NB4 (cell line): ENCODE measurements at regions not wholly inside any gene's neighbourhood (a gene's known extent, or its start where the extent isn't known, plus 50 kb on each side); places are given as distances from the start of the nearest gene placed in this dataset.

Experiments used
- DNase-seq: peaks from one replicate; pipeline ENCODE4 v3.0.0; 2010; ENCODE audit warnings: low read depth
- H3K4me3 ChIP-seq: one replicate; pipeline ENCODE4 v1.5.1; 2011; ENCODE audit warnings: mild to moderate bottlenecking, low read depth, low read length, moderate library complexity
- CTCF ChIP-seq: IDR thresholded peaks from one replicate; pipeline ENCODE4 v1.5.1; 2012; ENCODE audit warnings: low read depth, low read length
- MYC ChIP-seq: IDR thresholded peaks from 2 replicates; pipeline ENCODE4 v1.6.1; 2011; ENCODE audit warnings: low read depth, low read length
- POLR2A ChIP-seq: IDR thresholded peaks from 2 replicates; pipeline ENCODE4 v1.6.1; 2011; ENCODE audit warnings: mild to moderate bottlenecking; ENCODE audit not compliant: insufficient read length; ENCODE audit errors: extremely low read depth
- TF ChIP-seq, protein P1 (sequence below): IDR thresholded peaks from 2 replicates; pipeline ENCODE4 v1.6.1; 2011; ENCODE audit warnings: low read depth, low read length

- no peak for DNase-seq
- H3K4me3 ChIP-seq: no peak overlapping the region
- TF ChIP-seq MYC (no peak), CTCF (no peak), POLR2A (no peak)
- TF ChIP-seq, protein P1, sequence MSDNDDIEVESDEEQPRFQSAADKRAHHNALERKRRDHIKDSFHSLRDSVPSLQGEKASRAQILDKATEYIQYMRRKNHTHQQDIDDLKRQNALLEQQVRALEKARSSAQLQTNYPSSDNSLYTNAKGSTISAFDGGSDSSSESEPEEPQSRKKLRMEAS: no peak
Observed at GRCh38 chr13:60970736-60971135, 444.9 kb downstream of the PCDH20 start.

DNA sequence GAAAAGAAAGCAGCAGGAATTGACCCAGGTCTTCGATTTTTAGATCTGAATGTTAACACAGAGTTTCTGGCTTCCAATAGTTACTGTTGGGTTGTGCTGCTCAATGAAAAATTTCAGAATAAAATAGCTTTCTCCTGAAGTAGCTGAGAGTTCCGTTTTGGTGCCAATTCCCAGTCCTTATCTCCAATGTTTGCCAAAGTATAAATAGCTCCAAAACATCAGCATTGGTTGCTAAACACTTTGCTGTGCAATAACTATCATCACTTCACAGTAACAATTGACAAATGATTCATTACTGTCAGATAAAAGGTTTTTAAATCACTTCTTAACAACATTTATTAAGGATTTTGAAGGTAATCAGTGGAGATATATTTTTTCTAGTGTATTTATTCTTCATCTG lies 446.0 kb downstream of the PCDH20 start:
- TF ChIP-seq MYC (no peak), POLR2A (no peak), CTCF (no peak)
- TF ChIP-seq, protein P1: no peak
- DNase-seq: no peak
- H3K4me3 ChIP-seq: no peak overlapping the region

- TF ChIP-seq, protein P1: no peak
- TF ChIP-seq CTCF: no peak
- no peak for TF ChIP-seq POLR2A
- no peak for TF ChIP-seq MYC
- H3K4me3 ChIP-seq: no peak overlapping the region
- no peak for DNase-seq
Observed at GRCh38 chr13:60959427-60959826, 456.2 kb downstream of the PCDH20 start.

DNA sequence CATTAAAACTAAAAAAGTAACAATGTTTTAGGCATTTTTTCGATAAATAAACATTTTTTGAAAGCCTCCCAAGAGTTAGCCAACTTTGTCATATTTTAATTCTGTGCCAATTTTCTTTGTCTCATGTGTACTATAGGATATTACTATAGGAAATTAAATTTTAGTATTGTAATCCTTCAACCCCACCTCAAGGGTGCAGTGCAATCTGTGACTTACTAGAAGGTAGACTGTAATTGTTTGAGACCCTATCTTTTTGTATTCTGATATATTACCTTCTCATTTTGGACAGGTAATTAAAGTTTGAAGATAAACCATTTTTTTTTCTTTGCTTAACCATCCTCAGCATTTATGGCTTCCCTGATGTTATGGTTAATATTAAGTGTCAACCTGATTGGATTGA lies 457.8 kb downstream of the PCDH20 start:
- no peak overlapping the region for H3K4me3 ChIP-seq
- TF ChIP-seq MYC (no peak), CTCF (no peak), POLR2A (no peak)
- TF ChIP-seq, protein P1: no peak
- no peak for DNase-seq

DNA sequence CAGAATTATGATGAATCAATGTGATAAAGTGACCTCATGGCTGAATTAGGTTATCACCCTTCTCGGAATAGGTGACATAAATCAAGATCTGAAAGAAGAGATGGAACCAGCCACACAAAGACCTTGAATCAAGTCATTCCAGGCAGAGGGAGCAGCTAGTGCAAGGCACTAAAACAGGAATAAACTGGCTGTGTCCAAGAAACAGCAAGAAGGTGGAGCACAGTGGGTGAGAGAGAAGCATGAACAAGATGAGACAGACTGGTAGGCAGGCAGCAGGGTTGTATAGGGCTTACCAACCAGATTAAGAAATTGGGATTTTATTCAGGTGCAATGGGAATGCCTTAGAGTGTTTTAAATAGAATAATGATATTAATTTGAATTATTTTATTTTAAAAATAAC lies 470.3 kb downstream of the PCDH20 start:
- TF ChIP-seq, protein P1: no peak
- no peak for TF ChIP-seq MYC
- TF ChIP-seq CTCF: no peak
- no peak for TF ChIP-seq POLR2A
- DNase-seq: no peak
- no peak overlapping the region for H3K4me3 ChIP-seq

DNA sequence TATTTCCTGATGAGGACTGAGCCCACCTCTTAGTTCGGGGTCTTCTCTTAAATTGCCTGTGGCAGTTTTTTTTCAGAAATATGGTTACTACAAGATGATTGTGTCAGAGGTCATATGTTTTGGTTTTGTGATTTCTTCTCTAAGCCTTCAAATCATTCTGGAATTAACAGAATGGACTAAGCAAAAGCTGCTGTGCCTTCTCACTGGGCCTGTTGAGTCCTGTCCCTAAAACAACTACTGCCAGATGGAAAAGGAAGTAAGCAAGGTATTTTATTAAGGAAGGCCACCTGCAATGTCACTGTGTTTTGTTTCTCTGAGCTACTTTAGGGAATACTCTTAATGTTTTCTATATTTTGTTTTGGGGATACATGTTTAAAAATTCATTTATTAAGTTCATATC lies 470.8 kb downstream of the PCDH20 start:
- TF ChIP-seq POLR2A (no peak), CTCF (no peak), MYC (no peak)
- TF ChIP-seq, protein P1: no peak

More for the DNA sequence above, 470.8 kb downstream of the PCDH20 start:
- H3K4me3 ChIP-seq: no peak overlapping the region
- DNase-seq: no peak
